GM12878 (cell line): ENCODE measurements at regions not wholly inside any gene's neighbourhood (a gene's known extent, or its start where the extent isn't known, plus 50 kb on each side); places are given as distances from the start of the nearest gene placed in this dataset.

Experiments
- ATAC-seq: fragments of 200-7000 bp; cut with Tn5 transposase; 3 replicates; pipeline ENCODE4 v1.9.1; 2020; ENCODE audit warnings: mild to moderate bottlenecking, moderate library complexity
- BruUV-seq: library from RNA; stranded (reverse); fragments of 400-500 nt; replicated peaks from 2 replicates; lab custom pipeline; 2021; lab: Mats Ljungman, UMichigan
- CTCF ChIA-PET: fragments of 300-600 bp; sonication (Branson Sonifier 250); formaldehyde crosslinking; extraction: SDS; loops from one replicate; lab custom pipeline; 2021; ENCODE audit warnings: inconsistent platforms; lab: Yijun Ruan, JAX
- POLR2A ChIA-PET: fragments of 350-600 bp; formaldehyde crosslinking; extraction: SDS; loops from one replicate; lab custom pipeline; 2021; ENCODE audit warnings: inconsistent platforms; lab: Charles Lee
- RAD21 ChIA-PET: fragments of 300-600 bp; sonication (Branson Sonifier 250); formaldehyde crosslinking; loops from one replicate; lab custom pipeline; 2023; ENCODE audit warnings: antibody characterized with exemption; ENCODE audit not compliant: unreplicated experiment; lab: Charles Lee
- SMC1A ChIA-PET: fragments of 300-600 bp; sonication (Branson Sonifier 250); formaldehyde crosslinking; loops from one replicate; lab custom pipeline; 2023; ENCODE audit not compliant: unreplicated experiment, uncharacterized antibody; lab: Charles Lee
- DNase-seq: peaks from one replicate; pipeline ENCODE4 v3.0.0-alpha.2; 2011; ENCODE audit warnings: low read depth, low spot score
- FAIRE-seq: peaks from 3 replicates; lab custom pipeline; 2011; peaks lifted over from hg19 to GRCh38; lab: Jason Lieb, UNC
- H2AFZ ChIP-seq: 2 replicates; pipeline ENCODE4 v1.6.0; 2011; ENCODE audit warnings: low read depth, low read length, control low read depth; ENCODE audit not compliant: control insufficient read depth
- H3K27ac ChIP-seq: 2 replicates; pipeline ENCODE4 v1.5.1; 2011; ENCODE audit warnings: control low read depth; ENCODE audit not compliant: control insufficient read depth, insufficient read depth
- H3K27me3 ChIP-seq, 2 experiments: replicated peaks in 1 of 2; 2 replicates each; pipeline versions ENCODE4 v1.6.0 to v1.6.1; 2011; ENCODE audit warnings: low read length in 1 of 2; ENCODE audit not compliant: control insufficient read depth in 2 of 2, insufficient read depth in 2 of 2
- H3K36me3 ChIP-seq, 2 experiments: 2 replicates each; pipeline ENCODE4 v1.5.1; 2011; ENCODE audit warnings: low read length in 1 of 2; ENCODE audit not compliant: control insufficient read depth in 2 of 2, insufficient read depth in 2 of 2
- H3K4me1 ChIP-seq: 2 replicates; pipeline ENCODE4 v1.6.1; 2011; ENCODE audit warnings: mild to moderate bottlenecking, low read length, moderate library complexity, mixed read lengths; ENCODE audit not compliant: control insufficient read depth, insufficient read depth
- H3K4me2 ChIP-seq: 2 replicates; pipeline ENCODE4 v1.6.0; 2011; ENCODE audit warnings: control low read depth; ENCODE audit not compliant: control insufficient read depth, insufficient read depth
- H3K4me3 ChIP-seq: fragments of 200-600 bp; sonication (generic); 2 replicates; pipeline ENCODE4 v1.5.1; 2016
- H3K79me2 ChIP-seq: 2 replicates; pipeline ENCODE4 v1.6.0; 2011; ENCODE audit warnings: low read length; ENCODE audit not compliant: control insufficient read depth, insufficient read depth
- H3K9ac ChIP-seq: 2 replicates; pipeline ENCODE4 v1.8.0; 2011; ENCODE audit warnings: low read length, control low read depth, mixed read lengths; ENCODE audit not compliant: control insufficient read depth, insufficient read depth
- H3K9me3 ChIP-seq: replicated peaks from 3 replicates; pipeline ENCODE4 v1.5.1; 2011; ENCODE audit warnings: mild to moderate bottlenecking, low read length; ENCODE audit not compliant: control insufficient read depth, insufficient read depth
- H4K20me1 ChIP-seq: 2 replicates; pipeline ENCODE4 v1.6.0; 2011; ENCODE audit not compliant: control insufficient read depth, insufficient read depth
- BRCA1 ChIP-seq: IDR thresholded peaks from 2 replicates; pipeline ENCODE4 v1.6.1; 2011; ENCODE audit warnings: low read depth, low read length, improper control_type of control experiment
- EP300 ChIP-seq, 2 experiments: fragments of 150-350 bp in 1 of 2; IDR thresholded peaks; 2 replicates each; pipeline ENCODE4 v1.6.1; 2011 to 2012; ENCODE audit warnings: low read depth in 2 of 2, low read length in 2 of 2, borderline replicate concordance in 1 of 2, improper control_type of control experiment in 1 of 2, inconsistent platforms in 1 of 2; ENCODE audit not compliant: control insufficient read depth in 1 of 2
- IKZF1 ChIP-seq: fragments of 450-650 bp; conservative IDR thresholded peaks from 2 replicates; pipeline ENCODE4 v1.6.1; 2017; ENCODE audit warnings: antibody characterized with exemption, mild to moderate bottlenecking
- JUNB ChIP-seq: IDR thresholded peaks from 2 replicates; pipeline ENCODE4 v1.6.1; 2016; ENCODE audit warnings: antibody characterized with exemption, mild to moderate bottlenecking
- NR2C2 ChIP-seq: IDR thresholded peaks from 2 replicates; pipeline ENCODE4 v1.6.1; 2011; ENCODE audit warnings: borderline replicate concordance, low read depth; ENCODE audit not compliant: control insufficient read depth, insufficient read length
- SRF ChIP-seq, 2 experiments: IDR thresholded peaks; 2 replicates each; pipeline ENCODE4 v1.6.1; 2011; ENCODE audit warnings: low read depth in 2 of 2, low read length in 2 of 2, mild to moderate bottlenecking in 1 of 2, moderate library complexity in 1 of 2
- ZBTB4 ChIP-seq: fragments of 450-650 bp; formaldehyde crosslinking; IDR thresholded peaks from 2 replicates; pipeline ENCODE4 v1.4.0; 2022; ENCODE audit warnings: mild to moderate bottlenecking, moderate library complexity
- ZNF217 ChIP-seq: fragments of 450-650 bp; IDR thresholded peaks from 2 replicates; pipeline ENCODE4 v1.6.1; 2017; ENCODE audit warnings: antibody characterized with exemption, mild to moderate bottlenecking
- ZZZ3 ChIP-seq: IDR thresholded peaks from 2 replicates; pipeline ENCODE4 v1.6.1; 2011; ENCODE audit warnings: low read depth; ENCODE audit not compliant: control insufficient read depth, insufficient read length
- WGBS: methylation state at CpG from one replicate; pipeline ENCODE4 v1.1.6; 2016; ENCODE audit warnings: low lambda C conversion rate; ENCODE audit not compliant: insufficient replicate concordance, insufficient coverage; ENCODE audit errors: missing lambda C conversion rate; 5-methylcytosine and 5-hydroxymethylcytosine counted together
- in situ Hi-C: fragments of 300-500 bp; cut with MboI; formaldehyde crosslinking; loops from 9 replicates; pipeline ENCODE4 v1.14.3; 2018; ENCODE audit warnings: mixed read lengths
- intact Hi-C: fragments of 100-400 bp; cut with micrococcal nuclease; formaldehyde crosslinking; loops from one replicate; pipeline ENCODE4 v1.14.2; 2022; ENCODE audit not compliant: unreplicated experiment

GRCh38 chr5:30933599-30933998 lies 259.9 kb upstream of the CDH6 start (continued):
- TF ChIP-seq NR2C2 (no peak), ZBTB4 (CRISPR knock-in tag) (no peak), SRF (IDR thresholded peaks at IDR 0.05; ENCODE audit: low read depth in 2 of 2, low read length in 2 of 2) (no peak), EP300 (IDR thresholded peaks at IDR 0.05; ENCODE audit: borderline replicate concordance in 1 of 2, control insufficient read depth in 1 of 2, low read depth in 2 of 2, low read length in 2 of 2) (no peak), ZZZ3 (no peak), IKZF1 (no peak), ZNF217 (no peak), BRCA1 (no peak)

GRCh38 chr5:30932273-30933017 lies 261.0 kb upstream of the CDH6 start:
- ChIA-PET CTCF (interaction anchor here (1.2 kb wide), 1 partner anchor 299 kb away, joined by 3 read pairs; no protein-coding TSS in a partner anchor), SMC1A (interaction anchor here (1.3 kb wide), 1 partner anchor 10 kb away, joined by 3 read pairs; no protein-coding TSS in a partner anchor), POLR2A (no interaction called here), RAD21 (no interaction called here)
- no peak overlapping the region for H3K4me3 ChIP-seq
- H3K4me1 ChIP-seq: no peaks in the 10 kb centered on the region
- H4K20me1 ChIP-seq: no peaks in the 10 kb centered on the region
- intact Hi-C loops: no loop called here
- H3K9ac ChIP-seq: no peak overlapping the region
- no TSS peak for BruUV-seq
- no peaks in the 10 kb centered on the region for H3K36me3 ChIP-seq
- WGBS: 32% methylated on average over 4 of the region's 4 CpGs
- FAIRE-seq: no peak
- in situ Hi-C loops: no loop called here
- no peaks in the 10 kb centered on the region for H3K9me3 ChIP-seq
- no peak for TF ChIP-seq JUNB
- H2AFZ ChIP-seq: no peak overlapping the region
- no peak for DNase-seq
- no peaks in the 10 kb centered on the region for H3K79me2 ChIP-seq
- no peak for ATAC-seq
- H3K27ac ChIP-seq: no peak overlapping the region
- no peak overlapping the region for H3K4me2 ChIP-seq
- H3K27me3 ChIP-seq: no peaks in the 10 kb centered on the region
